GM18870 (cell line): ENCODE measurements at regions not wholly inside any gene's neighbourhood (a gene's known extent, or its start where the extent isn't known, plus 50 kb on each side); places are given as distances from the start of the nearest gene placed in this dataset.
A peak's percentile ranks its signal among the peaks of the same experiment; 100 is the strongest.
"Not testable (repeated sequence)": the region's sequence is repeated elsewhere in the genome, so short reads cannot be mapped to it uniquely, and the experiment has no call there.

ENCODE experiments used
- ATAC-seq: cut with Tn5 transposase; IDR thresholded peaks from one replicate; pipeline ENCODE4 v1.9.1; 2021; ENCODE audit warnings: moderate library complexity; ENCODE audit not compliant: unreplicated experiment

DNA sequence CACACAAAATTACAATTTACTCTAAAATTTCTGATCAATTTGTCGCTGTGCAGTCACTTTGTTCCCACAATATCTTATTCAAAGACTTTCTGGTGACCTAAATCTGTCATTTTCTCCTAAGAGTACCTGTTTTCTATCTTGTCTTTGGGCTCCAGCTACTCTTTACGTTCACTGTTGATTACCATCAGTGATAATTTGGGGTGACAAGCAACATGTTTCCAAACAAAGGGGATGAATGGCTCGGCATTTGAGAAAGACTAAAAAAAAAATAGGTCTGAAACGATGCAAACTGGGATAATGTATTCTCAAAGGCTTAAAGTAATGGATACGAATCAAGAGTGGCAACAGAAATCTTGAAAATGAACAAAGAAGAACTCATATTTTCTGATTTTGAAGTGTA, 205.2 kb upstream of the DAB2 start:
- ATAC-seq: no peak

DNA sequence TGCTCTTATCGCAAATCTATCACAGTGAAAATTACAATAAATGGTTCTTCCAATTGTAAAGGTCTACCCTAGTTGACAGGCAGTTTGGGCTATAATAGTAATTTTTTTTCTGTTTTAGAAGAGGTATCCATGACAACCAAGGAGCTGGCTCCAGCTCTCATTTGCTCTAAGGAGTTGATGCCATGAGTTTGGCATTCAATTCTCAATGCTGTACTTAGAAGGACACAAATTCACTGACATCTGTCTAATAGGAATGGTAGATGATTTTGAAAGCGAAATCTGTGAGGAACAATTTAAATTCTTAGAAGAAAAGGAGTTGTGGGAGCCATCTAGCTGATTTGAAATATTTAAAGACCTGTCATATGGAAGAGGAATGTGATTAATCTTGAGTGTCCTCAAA, 203.6 kb upstream of the DAB2 start:
- no peak for ATAC-seq

DNA sequence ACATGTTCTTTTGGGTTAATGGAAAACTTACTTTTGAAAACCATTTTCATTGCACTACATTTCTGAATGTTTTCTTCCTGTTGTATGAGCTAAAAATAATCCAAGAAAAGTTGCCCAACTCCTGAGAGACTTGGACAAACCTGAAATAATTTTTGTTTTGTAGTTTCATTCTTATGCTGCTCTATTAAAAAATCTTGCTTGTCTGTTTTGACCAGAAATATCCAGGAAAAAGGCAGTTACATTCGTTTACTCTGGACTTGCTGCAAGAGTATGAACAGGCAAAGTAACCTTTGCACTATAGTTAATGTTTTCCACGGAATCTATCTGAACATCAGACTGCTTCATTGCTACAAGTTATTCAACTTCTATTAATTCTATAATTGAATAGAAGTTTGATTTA, 200.1 kb upstream of the DAB2 start:
- no peak for ATAC-seq

DNA sequence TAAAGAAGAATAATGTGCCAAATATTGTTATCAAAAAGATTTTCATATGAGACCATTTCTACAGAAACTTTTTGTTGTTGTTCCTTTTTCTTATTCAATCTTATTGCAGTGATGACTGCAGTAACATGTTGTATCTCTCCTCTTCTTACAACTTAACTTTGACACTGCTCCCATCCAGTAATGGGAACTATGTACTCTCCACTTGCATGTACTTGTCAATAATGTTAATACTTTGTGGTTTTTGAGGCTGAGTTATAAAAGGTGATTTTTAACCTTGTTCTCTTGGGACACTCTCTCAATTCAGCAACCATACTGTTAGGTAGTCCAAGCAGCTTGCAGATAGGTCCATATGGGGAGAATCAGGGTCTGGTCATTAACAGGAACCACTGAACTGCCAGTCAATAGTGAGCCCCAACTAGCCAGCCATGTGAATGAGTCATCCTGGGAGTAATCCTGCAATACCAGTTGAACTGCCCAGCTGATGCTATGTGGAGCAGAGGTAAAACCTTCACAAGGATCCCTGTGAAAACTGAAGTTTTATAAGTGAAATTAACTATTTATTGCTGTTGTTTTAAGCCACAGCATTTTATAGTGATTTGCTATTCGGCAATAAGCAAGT, 199.6 kb upstream of the DAB2 start:
- ATAC-seq: peak; percentile 92

DNA sequence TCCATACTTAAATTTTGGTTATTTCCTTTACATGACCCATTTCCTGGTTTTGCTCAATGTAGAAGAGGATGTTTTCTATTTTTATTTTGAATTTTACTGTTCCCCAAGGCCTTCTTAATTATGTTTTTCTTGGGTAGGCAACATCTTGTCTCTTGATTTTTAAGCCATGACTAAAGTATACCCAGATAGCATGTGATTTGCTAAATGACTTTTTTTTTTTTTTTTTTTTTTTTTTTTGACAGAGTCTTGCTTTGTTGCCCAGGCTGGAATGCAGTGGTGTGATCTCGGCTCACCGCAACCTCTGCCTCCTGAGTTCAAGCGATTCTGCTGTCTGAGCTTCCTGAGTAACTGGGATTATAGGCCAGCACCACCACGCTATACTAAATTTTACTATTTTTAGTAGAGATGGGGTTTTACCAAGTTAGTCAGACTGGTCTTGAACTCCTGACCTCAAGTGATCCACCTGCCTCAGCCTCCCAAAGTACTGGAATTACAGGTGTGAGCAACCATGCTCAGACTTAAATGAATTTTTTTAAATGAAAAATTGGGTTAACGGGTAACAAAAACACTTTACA, 198.6 kb upstream of the DAB2 start:
- no peak for ATAC-seq

DNA sequence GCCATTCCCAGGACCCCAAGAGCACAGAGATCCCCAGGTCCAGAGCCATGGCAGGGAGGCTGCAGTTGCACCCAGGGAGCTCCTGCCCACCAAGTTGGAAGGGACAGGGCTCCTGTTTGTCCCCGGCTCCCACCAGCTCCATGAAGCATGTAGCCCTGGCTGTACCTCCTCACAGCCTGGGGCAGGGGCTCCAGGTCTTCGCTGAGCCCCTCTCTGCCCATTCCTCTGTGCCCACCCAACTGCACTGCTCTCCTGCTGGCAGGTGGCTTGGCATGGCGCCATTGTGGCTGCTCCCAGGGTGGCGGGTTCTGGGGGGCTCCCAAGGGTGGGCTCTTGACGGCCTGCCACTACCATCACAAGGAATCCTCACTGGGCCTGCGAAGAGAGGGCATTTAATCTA, 197.5 kb upstream of the DAB2 start:
- no peak for ATAC-seq

DNA sequence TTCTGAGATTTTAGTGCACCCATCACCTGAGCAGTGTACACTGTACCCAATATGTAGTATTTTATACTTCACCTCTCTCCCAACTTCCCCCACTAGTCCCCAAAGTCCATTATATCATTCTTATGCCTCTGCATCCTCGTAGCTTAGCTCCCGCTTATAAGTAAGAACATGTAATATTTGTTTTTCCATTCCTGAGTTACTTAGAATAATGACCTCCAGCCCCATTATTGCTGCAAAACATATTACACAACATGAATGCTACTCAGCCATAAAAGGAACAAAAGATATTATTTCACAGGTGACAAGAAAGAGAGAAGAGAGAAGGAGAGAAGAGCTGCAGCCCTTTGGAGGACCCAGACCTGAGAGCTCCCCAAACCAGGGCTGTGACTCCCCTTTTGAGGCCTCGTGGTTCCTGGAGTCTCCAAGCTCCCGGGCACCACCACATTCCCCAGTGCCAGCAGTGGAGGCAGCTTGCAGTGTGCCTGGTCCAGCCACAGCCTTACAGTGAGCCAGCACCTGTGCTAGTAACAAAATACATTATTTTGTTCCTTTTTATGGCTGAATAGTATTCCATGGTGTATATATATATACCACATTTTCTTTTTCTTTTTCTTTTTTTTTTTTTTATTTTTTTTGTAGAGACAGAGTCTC, 194.5 kb upstream of the DAB2 start:
- no peak for ATAC-seq

DNA sequence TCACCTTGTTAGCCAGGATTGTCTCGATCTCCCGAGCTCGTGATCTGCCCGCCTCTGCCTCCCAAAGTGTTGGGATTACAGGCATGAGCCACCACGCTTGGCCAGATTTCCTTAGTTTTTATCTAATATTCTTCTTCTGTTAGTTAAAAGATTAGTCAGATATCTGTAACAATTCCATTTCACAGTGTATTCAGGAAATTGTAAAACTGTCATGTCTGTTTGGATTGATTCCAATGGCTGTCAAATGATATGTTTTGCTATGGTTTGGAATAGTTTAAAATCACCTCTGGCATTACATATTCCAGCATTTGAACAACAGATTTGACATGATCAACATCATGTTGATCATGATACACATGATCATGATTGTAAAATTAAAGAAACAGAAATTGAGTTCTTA, 193.6 kb upstream of the DAB2 start:
- ATAC-seq: no peak

DNA sequence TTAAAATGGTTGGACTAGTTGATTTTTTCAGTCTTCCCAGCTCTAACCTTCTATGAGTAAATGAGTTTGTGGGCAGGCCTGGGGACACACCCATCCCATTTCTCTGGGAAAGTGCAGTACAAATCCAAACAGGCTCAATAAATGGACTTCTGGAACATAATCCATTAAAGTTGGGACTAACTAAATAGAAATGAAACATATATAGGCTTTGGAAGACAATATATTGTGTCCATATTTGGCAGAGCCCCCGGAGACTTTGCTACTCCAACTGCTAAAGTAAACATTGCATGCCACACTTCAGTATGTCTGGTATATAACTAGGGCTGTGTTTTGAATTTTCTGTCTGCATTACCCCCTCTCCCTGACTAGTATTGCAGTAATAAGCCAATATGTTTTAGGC, 191.4 kb upstream of the DAB2 start:
- no peak for ATAC-seq

DNA sequence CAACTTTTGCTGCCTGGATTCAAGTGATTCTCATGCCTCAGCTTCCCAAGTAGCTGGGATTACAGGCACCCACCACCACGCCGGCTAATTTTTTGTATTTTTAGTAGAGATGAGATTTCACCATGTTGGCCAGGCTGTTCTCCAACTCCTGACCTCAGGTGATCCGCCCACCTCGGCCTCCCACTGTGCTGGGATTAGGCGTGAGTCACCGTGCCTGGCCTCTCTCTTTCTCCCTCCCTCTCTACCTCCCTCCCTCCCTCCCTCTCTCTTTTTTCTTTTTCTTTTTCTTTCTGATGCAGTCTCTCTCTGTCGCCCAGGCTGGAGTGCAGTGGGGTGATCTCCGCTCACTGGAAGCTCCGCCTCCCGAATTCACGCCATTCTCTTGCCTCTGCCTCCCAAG, 186.3 kb upstream of the DAB2 start:
- ATAC-seq: not testable (repeated sequence)

DNA sequence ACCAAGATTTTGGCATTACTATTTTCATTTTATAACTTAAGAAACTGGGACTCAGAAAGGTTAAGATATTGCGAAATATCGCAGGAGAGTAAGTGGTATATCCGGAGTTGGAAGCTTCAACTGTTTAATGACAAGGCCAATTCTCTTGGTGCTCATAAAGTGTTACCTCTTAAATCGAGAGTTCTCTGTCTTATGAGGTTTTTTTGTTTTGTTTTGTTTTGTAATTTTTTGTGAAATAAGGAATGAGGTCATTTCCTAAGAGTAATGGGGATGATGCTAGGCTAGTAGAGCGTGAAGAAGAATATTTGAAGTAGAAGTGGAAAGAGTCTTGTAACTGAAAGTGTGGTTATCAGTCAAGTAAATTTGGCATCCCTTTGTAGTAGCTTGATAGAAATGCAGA, 183.2 kb upstream of the DAB2 start:
- no peak for ATAC-seq

DNA sequence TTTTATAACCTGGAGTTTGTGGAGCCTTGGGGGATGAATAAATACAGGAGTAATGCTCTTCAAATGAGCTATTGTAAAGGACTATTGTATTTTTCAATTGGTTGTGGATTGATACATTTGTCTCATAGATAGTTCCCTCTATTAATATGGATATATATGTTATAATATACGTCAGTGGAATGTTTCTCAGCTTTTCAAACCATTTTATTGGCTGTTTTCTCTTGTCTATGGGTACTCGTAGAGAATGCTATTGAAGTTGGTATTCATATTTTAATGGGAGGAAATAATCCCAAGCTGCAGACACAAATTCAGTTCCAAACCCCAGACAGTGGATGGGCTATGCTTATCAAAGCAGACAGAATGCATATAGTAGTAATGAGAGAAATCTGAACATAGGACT, 181.8 kb upstream of the DAB2 start:
- ATAC-seq: no peak

DNA sequence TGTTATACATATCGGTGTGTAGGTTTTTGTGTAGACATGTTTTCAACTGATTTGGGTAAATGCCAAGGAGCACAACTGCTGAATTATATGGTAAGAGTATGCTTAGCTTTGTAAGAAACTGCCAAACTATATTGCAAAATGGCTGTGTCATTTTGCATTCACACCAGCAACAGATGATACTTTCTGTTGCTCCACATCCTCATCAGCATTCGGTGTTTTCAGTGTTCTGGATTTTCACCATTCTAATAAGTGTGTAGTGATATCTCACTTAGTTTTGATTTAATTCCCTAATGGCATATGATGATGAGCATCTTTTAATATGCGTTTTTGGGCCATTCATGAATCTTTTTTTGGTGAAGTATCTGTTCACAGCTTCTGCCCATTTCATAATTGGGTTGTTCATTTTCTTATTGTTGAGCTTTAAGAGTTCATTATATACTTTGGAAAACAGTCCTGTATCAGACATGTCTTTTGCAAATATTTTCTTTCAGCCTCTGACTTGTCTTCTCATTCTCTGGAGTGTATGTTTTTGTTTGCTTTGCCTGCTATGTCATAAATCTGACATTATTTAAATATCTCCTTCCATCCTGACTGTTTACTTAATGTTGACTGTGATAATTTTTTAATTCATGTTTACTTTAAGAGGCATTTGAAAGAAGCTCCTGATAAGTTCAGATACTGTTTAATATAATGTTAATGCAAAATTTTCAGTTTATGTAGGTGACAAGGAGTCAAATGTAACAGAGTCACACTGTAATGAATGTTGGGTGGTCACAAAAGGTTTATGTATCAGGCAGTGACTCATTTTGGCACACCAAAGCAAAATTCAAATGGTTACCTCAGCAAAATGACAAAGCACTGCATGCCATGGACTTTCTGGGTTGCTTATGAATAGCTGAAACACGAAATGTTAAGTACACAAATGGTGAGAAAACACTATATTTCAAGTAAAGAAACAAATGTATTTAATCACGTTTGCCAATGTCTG, 181.1 kb upstream of the DAB2 start:
- ATAC-seq: no peak

DNA sequence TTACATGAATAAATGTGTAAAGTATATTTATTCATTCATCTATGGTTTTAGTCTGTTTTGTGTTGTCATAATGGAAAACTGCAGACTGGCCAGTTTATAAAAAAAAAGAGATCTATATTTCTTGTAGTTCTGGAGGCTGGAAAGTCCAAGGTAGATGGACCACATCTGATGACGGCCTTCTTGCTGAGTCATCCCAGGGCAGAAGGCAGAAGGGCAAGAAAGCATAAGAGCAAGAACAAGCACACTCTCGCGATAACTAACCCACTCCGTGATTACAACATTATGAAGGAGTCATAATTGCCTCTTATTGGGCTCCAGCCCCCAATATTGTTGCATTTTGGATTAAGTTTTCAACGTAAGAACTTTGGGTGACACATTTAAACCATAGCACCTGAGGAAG, 180.4 kb upstream of the DAB2 start:
- no peak for ATAC-seq

DNA sequence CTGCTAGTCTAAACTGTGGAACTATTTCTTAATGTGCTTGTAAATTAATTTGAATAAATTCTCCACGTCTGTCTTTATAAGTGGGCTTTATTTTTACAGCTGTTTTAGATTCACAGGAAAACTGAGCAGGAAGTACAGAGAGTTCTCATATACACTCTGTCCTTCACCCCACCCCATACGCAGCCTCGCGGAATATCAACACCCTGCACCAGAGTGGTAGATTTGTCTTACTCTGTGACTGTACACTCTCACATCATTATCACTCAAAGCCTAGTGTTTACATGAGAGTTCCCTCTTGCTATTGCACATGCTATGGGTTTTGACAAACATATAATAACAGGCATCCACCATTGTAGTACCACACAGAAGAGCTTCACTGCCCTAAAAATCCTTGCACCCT, 179.7 kb upstream of the DAB2 start:
- ATAC-seq: no peak

DNA sequence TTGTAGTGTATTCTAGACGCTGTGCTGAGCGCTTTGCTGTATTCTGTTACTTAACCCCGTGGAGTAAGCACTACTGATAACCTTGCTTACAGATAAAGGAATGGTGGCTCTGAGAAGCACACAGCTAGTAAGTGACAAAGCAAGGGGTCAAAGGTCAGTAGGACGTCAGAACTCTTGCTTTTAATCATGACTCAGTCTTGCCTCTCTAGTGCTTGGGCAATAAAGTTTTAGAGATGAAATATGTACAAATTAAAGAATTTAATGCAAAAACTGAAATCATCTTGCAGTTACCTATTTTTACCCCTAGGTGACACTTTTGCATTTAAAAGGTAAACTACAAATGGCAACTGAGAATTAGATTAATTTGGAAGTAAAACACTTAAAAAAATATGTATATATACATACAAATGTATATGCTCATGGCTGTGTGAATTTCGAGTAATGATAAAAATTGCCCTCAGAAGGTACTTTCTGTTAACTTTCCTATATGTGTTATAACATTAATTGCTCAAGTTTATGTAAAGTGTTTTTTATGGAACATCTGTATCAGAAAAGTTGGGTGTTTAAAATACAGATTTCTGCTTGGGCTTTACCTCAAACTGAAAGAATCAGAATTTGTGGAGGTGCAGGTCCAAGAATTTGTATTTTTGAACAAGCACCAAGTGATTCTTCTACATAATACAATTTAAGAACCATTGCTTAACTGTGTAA, 175.1 kb upstream of the DAB2 start:
- no peak for ATAC-seq

DNA sequence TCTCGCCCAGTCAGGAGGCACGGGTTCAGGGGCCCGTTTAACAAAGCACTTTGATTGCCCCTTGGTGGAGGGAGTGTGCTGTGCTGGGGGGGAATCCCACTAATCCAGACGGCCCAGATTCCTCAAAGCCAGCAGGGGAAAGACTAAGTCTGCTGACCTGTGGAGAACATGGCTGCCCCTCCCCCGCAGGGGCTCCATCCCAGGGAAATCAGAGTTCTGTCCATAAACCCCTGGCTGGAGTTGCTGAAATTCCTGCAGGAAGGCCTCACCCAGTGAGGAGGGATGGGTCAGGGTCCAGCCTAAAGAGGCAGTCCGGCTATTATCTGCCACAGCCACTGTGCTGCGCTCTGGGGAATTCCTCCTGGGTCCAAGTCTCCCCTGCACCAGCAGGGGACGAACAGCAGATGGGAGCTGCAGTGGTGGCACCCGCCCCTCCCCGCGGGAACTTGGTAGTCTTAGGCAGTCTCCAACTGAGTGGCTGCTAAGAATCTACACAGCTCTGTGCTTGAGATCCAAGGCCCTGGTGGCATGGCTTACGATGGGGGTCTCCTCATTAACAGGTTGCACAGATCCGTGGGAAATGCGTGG, 174.0 kb upstream of the DAB2 start:
- ATAC-seq: no peak

DNA sequence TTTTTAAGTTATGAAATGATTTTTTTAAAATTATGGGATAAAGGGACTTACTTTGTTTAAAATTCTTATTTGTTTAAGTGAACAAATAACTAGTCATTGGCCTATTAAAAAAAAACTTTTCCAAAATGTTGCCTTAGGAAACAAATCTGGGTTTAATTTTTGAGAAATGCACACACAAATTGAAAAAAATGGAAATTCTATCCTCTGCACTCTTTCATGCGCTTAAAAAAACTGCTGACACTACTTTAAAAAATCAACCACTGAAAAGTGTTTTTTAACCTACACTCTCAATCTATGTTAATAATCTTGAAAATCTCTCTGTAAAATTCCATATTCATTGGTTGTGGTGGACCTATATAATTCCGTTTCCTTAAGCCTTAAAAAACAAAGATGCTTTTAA, 163.4 kb upstream of the DAB2 start:
- no peak for ATAC-seq

DNA sequence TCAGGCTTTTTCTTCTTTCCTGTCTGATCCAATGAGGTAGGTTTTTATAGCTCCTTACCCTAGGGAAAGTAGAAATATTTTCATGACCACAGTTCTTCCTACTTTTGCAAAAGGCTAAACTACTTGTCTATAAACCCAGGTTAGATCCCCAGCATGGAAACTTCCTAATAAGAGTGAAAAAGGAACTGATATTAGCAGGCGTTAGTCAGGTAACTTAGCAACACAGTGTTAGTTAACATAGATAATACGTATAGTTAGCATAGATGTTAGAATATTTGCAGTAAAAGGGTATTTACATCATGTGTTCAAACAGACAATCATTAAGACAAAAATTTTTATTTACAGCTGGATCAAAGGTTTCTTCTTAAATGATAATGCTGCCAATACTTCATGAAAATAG, 162.9 kb upstream of the DAB2 start:
- ATAC-seq: no peak

DNA sequence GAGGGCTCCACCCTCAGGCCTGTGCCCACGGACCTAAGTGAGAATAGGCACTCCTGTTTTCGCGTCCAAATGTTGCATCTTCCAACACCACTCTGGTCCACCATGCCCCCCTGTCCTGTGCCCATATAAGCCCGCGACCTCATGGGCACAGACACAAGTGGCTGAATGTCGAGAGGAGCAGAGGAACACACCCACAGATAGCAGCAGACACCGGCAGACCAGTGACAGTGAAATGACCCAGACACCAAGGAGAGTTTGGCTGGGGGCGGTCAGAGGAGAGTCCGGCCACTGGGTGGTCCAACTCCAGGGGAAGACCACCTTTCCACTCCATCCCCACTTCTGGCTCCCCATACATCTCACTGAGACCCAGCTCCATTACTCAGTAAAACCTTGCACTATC, 161.4 kb upstream of the DAB2 start:
- ATAC-seq: no peak

DNA sequence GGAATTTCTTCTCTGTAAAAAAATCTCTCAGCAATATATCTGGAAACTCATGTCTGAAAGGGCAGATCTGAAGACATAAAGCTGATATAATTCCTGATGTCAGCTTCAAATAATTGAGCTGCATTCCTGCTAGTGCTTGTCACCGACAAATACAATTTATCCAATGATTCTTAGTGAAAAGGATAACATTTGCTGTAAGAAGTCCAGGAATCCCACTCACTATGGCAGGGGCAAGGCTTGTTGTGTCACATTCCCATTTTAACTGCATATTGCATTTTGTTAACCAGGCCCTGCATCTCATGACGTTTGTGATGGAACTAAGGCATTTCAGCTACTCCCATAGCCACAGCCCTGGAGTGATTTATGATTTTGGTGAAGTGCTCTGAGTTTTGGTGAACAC, 160.1 kb upstream of the DAB2 start:
- no peak for ATAC-seq
